ENCODE measurements at regions not wholly inside any gene's neighbourhood (a gene's known extent, or its start where the extent isn't known, plus 50 kb on each side); places are given as distances from the start of the nearest gene placed in this dataset.

- H3K36me3 ChIP-seq = peaks cover 40 to 90% (median 73%) of the 10 kb centered on the region in 4 donors
- no peak overlapping the region for H3K27ac ChIP-seq (replicated peaks in 1 of 4)
- no peaks in the 10 kb centered on the region for H3K9me3 ChIP-seq
- H3K4me3 ChIP-seq = no peak overlapping the region
- no peak for DNase-seq (ENCODE audit: extremely low spot score)
- H3K27me3 ChIP-seq = no peaks in the 10 kb centered on the region
- TF ChIP-seq POLR2A (IDR thresholded peaks at IDR 0.05; ENCODE audit: low read depth) = no peak
- TF ChIP-seq EP300 (IDR thresholded peaks at IDR 0.05) = no peak
- no peak for TF ChIP-seq POLR2AphosphoS5 (IDR thresholded peaks at IDR 0.05)
- TF ChIP-seq CTCF (IDR thresholded peaks at IDR 0.05) = no peak
- peaks cover 14 to 17% (median 16%) of the 10 kb centered on the region in 4 donors for H3K4me1 ChIP-seq
- intact Hi-C loops (cut with DNase I) = no loop called here
- 93% methylated on average over 1 of the region's 1 CpG for WGBS
Observed at GRCh38 chr20:3309226-3309625, 70.2 kb upstream of the SLC4A11 start.

- Histone ChIP-seq H3K36me3 (peaks cover 49 to 94% (median 78%) of the 10 kb centered on the region in 4 donors), H3K27ac (replicated peaks in 1 of 4) (peak overlapping the region in 1 of 4 donors; percentile 20), H3K27me3 (no peaks in the 10 kb centered on the region), H3K9me3 (no peaks in the 10 kb centered on the region), H3K4me3 (no peak overlapping the region), H3K4me1 (peaks cover 0 to 4% (median 1%) of the 10 kb centered on the region in 4 donors)
- intact Hi-C loops (cut with DNase I) = no loop called here
- no peak for DNase-seq (ENCODE audit: extremely low spot score)
- 92% methylated on average over 2 of the region's 2 CpGs for WGBS
- TF ChIP-seq POLR2A (IDR thresholded peaks at IDR 0.05; ENCODE audit: low read depth) = no peak
- TF ChIP-seq EP300 (IDR thresholded peaks at IDR 0.05) = no peak
- no peak for TF ChIP-seq POLR2AphosphoS5 (IDR thresholded peaks at IDR 0.05)
- TF ChIP-seq CTCF (IDR thresholded peaks at IDR 0.05) = no peak
Observed at GRCh38 chr20:3307725-3308124, 68.7 kb upstream of the SLC4A11 start.

- WGBS = 95% methylated on average over 2 of the region's 2 CpGs
- DNase-seq (ENCODE audit: extremely low spot score) = no peak
- Histone ChIP-seq H3K27ac (replicated peaks in 1 of 4) (no peak overlapping the region), H3K4me3 (no peak overlapping the region), H3K9me3 (no peaks in the 10 kb centered on the region), H3K27me3 (no peaks in the 10 kb centered on the region), H3K36me3 (peaks cover 54 to 96% (median 80%) of the 10 kb centered on the region in 4 donors), H3K4me1 (no peaks in the 10 kb centered on the region)
- TF ChIP-seq CTCF (IDR thresholded peaks at IDR 0.05) (no peak), EP300 (IDR thresholded peaks at IDR 0.05) (no peak), POLR2AphosphoS5 (IDR thresholded peaks at IDR 0.05) (peak in 1 of 2 donors; percentile 10), POLR2A (IDR thresholded peaks at IDR 0.05; ENCODE audit: low read depth) (no peak)
- intact Hi-C loops (cut with DNase I) = no loop called here
Observed at GRCh38 chr20:3307078-3307477, 68.1 kb upstream of the SLC4A11 start.

GRCh38 chr20:3306068-3306467 is 67.1 kb upstream of the SLC4A11 start:
- no peak overlapping the region for H3K27ac ChIP-seq (replicated peaks in 1 of 4)
- intact Hi-C loops (cut with DNase I) = no loop called here
- DNase-seq (ENCODE audit: extremely low spot score) = no peak
- 92% methylated on average over 2 of the region's 2 CpGs for WGBS
- H3K36me3 ChIP-seq = peaks cover 56 to 96% (median 75%) of the 10 kb centered on the region in 4 donors
- no peak overlapping the region for H3K4me3 ChIP-seq
- H3K4me1 ChIP-seq = no peaks in the 10 kb centered on the region
- no peaks in the 10 kb centered on the region for H3K9me3 ChIP-seq
- H3K27me3 ChIP-seq = no peaks in the 10 kb centered on the region
- TF ChIP-seq CTCF (IDR thresholded peaks at IDR 0.05) = no peak
- TF ChIP-seq POLR2A (IDR thresholded peaks at IDR 0.05; ENCODE audit: low read depth) = no peak
- TF ChIP-seq EP300 (IDR thresholded peaks at IDR 0.05) = no peak
- no peak for TF ChIP-seq POLR2AphosphoS5 (IDR thresholded peaks at IDR 0.05)

GRCh38 chr20:3304456-3304855 is 65.5 kb upstream of the SLC4A11 start:
- intact Hi-C loops (cut with DNase I) = no loop called here
- 86% methylated on average over 4 of the region's 4 CpGs for WGBS
- no peak for DNase-seq (ENCODE audit: extremely low spot score)
- Histone ChIP-seq H3K27ac (replicated peaks in 1 of 4) (no peak overlapping the region), H3K36me3 (peaks cover 49 to 95% (median 74%) of the 10 kb centered on the region in 4 donors), H3K9me3 (no peaks in the 10 kb centered on the region), H3K4me3 (no peak overlapping the region), H3K27me3 (no peaks in the 10 kb centered on the region), H3K4me1 (no peaks in the 10 kb centered on the region)
- TF ChIP-seq POLR2A (IDR thresholded peaks at IDR 0.05; ENCODE audit: low read depth) (no peak), POLR2AphosphoS5 (IDR thresholded peaks at IDR 0.05) (no peak), EP300 (IDR thresholded peaks at IDR 0.05) (no peak), CTCF (IDR thresholded peaks at IDR 0.05) (no peak)
